ENCODE measurements at regions not wholly inside any gene's neighbourhood (a gene's known extent, or its start where the extent isn't known, plus 50 kb on each side); places are given as distances from the start of the nearest gene placed in this dataset.

DNA sequence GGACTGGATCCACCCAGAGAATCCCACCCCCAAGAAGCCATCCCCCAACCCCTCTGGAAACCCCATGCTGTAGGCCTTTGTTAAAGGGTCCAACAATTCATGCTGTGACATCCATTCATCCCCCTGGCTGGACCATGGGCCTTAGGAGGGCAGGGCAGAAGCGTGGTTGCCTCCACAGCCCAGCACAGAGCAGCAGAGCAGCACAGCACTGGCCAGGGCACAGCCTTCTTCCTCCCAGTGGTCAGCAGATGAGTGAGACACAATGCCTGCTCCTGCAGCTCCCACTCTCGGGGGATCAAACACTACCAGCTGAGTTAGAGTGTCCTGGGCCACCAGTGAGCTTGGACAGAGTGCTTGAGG is 84.5 kb upstream of the LINC01488 start:
- H3K9me3 ChIP-seq = peaks cover 0 to under 1% (median 0%) of the 10 kb centered on the region in 4 donors
- DNase-seq (ENCODE audit: extremely low spot score) = no peak
- H3K36me3 ChIP-seq = no peaks in the 10 kb centered on the region
- H3K4me1 ChIP-seq = peaks cover 0 to 10% (median 9%) of the 10 kb centered on the region in 4 donors
- peaks cover 0 to 10% (median 0%) of the 10 kb centered on the region in 4 donors for H3K27me3 ChIP-seq
- intact Hi-C loops (cut with DNase I) = no loop called here
- TF ChIP-seq EP300 (IDR thresholded peaks at IDR 0.05) = no peak
- no peak for TF ChIP-seq POLR2A (IDR thresholded peaks at IDR 0.05; ENCODE audit: low read depth)
- TF ChIP-seq POLR2AphosphoS5 (IDR thresholded peaks at IDR 0.05) = no peak
- TF ChIP-seq, protein P1, sequence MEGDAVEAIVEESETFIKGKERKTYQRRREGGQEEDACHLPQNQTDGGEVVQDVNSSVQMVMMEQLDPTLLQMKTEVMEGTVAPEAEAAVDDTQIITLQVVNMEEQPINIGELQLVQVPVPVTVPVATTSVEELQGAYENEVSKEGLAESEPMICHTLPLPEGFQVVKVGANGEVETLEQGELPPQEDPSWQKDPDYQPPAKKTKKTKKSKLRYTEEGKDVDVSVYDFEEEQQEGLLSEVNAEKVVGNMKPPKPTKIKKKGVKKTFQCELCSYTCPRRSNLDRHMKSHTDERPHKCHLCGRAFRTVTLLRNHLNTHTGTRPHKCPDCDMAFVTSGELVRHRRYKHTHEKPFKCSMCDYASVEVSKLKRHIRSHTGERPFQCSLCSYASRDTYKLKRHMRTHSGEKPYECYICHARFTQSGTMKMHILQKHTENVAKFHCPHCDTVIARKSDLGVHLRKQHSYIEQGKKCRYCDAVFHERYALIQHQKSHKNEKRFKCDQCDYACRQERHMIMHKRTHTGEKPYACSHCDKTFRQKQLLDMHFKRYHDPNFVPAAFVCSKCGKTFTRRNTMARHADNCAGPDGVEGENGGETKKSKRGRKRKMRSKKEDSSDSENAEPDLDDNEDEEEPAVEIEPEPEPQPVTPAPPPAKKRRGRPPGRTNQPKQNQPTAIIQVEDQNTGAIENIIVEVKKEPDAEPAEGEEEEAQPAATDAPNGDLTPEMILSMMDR (IDR thresholded peaks at IDR 0.05) = no peak
- H3K4me3 ChIP-seq = no peak overlapping the region
- H3K27ac ChIP-seq (replicated peaks in 1 of 4) = no peak overlapping the region
- 100% methylated on average over 1 of the region's 2 CpGs for WGBS

GRCh38 chr11:69397732-69398131 is 83.7 kb upstream of the LINC01488 start:
- peaks cover 0 to 10% (median 9%) of the 10 kb centered on the region in 4 donors for H3K4me1 ChIP-seq
- no peak for TF ChIP-seq POLR2A (IDR thresholded peaks at IDR 0.05; ENCODE audit: low read depth)
- TF ChIP-seq, protein P1 (IDR thresholded peaks at IDR 0.05) = no peak
- DNase-seq (ENCODE audit: extremely low spot score) = no peak
- intact Hi-C loops (cut with DNase I) = no loop called here
- H3K36me3 ChIP-seq = no peaks in the 10 kb centered on the region
- no peak overlapping the region for H3K27ac ChIP-seq (replicated peaks in 1 of 4)
- WGBS = 94% methylated on average over 2 of the region's 3 CpGs
- peaks cover 0 to 8% (median 0%) of the 10 kb centered on the region in 4 donors for H3K9me3 ChIP-seq
- H3K4me3 ChIP-seq = no peak overlapping the region
- peaks cover 0 to 6% (median 0%) of the 10 kb centered on the region in 4 donors for H3K27me3 ChIP-seq

DNA sequence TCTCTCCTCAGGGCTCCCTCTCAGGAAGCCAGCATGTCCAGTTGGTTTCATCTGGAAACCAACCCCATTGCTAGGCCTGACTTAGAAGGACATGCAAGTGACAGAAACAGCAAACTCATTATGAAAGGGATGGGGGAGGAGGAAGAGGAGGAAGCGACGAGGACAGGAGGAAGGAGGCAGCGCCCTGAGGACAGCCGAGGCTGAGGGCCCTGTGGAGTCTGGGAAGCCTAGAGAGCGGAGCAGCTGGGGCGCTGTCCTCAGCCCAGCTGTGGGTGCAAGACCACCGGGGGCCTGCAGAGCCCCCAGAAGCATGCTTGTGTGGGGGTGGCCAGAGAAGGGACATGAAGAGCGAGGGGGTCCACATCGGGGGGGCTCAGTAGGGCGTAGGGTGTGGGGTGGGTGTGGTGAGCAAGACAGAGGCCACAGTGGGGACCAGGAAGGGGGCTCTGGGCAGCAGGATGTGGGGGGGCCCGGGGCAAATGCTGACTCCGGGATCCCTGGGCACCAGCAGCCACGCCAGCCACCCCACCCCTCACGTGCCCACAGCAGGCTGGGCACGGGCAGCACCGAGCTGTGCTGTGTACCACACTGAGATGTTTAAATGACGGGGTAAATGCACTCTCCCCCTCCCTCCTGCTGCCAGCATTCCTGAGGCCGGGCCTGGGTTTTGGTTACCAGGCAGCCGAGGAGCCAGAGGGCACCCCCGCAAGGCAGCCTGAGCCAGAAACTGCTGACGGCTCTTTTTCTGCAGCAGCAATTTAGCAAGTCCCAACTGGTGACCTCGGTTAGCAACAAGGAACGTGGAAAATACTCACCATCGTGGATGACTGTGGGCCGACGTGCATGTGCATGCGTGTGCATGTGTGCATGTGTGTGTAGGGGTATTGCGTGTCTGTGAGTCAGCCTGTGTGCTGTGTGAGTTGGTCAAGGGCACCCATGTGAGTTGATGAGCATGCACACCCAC is 82.7 kb upstream of the LINC01488 start:
- Histone ChIP-seq H3K27me3 (peaks cover 0 to 6% (median 0%) of the 10 kb centered on the region in 4 donors), H3K9me3 (peaks cover 0 to 14% (median 0%) of the 10 kb centered on the region in 4 donors), H3K4me1 (peaks cover 0 to 10% (median 9%) of the 10 kb centered on the region in 4 donors), H3K36me3 (no peaks in the 10 kb centered on the region), H3K4me3 (no peak overlapping the region), H3K27ac (replicated peaks in 1 of 4) (no peak overlapping the region)
- DNase-seq (ENCODE audit: extremely low spot score) = no peak
- WGBS = 61% methylated on average over 25 of the region's 28 CpGs
- intact Hi-C loops (cut with DNase I) = no loop called here
- TF ChIP-seq POLR2A (IDR thresholded peaks at IDR 0.05; ENCODE audit: low read depth) (no peak), POLR2AphosphoS5 (IDR thresholded peaks at IDR 0.05) (no peak), EP300 (IDR thresholded peaks at IDR 0.05) (no peak)
- TF ChIP-seq, protein P1 (IDR thresholded peaks at IDR 0.05) = no peak

DNA sequence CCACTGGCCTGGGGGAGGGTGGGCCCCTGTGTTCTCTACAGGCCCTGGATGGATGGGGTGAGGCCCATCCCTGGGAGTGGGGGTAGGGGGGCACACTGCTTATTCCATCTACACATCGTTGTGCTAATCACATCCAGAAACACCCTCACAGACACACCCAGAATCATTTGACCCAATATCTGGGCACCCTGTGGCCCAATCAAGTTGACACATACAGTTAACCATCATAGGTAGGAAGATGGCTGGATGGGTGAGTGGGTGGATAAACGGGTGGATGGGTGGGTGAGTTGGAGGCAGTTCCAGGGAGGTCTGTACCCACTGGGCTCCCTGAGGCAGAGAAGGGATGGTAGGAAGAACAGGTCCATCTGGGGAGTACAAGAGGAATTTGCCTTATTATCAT is 81.3 kb upstream of the LINC01488 start:
- H3K4me1 ChIP-seq = peaks cover 0 to 10% (median 9%) of the 10 kb centered on the region in 4 donors
- WGBS = 100% methylated on average over 2 of the region's 2 CpGs
- intact Hi-C loops (cut with DNase I) = no loop called here

More for the DNA sequence above, 81.3 kb upstream of the LINC01488 start:
- Histone ChIP-seq H3K27me3 (peaks cover 0 to 5% (median 0%) of the 10 kb centered on the region in 4 donors), H3K36me3 (no peaks in the 10 kb centered on the region), H3K4me3 (no peak overlapping the region), H3K27ac (replicated peaks in 1 of 4) (no peak overlapping the region), H3K9me3 (peaks cover 0 to 14% (median 0%) of the 10 kb centered on the region in 4 donors)
- no peak for DNase-seq (ENCODE audit: extremely low spot score)
- TF ChIP-seq, protein P1 (IDR thresholded peaks at IDR 0.05) = no peak
- TF ChIP-seq POLR2AphosphoS5 (IDR thresholded peaks at IDR 0.05) (no peak), POLR2A (IDR thresholded peaks at IDR 0.05; ENCODE audit: low read depth) (no peak), EP300 (IDR thresholded peaks at IDR 0.05) (no peak)

Data from esophagus muscularis mucosa (tissue), 4 donors.